ENCODE measurements at regions not wholly inside any gene's neighbourhood (a gene's known extent, or its start where the extent isn't known, plus 50 kb on each side); places are given as distances from the start of the nearest gene placed in this dataset.
"Not testable (repeated sequence)": the region's sequence is repeated elsewhere in the genome, so short reads cannot be mapped to it uniquely, and the experiment has no call there.

- TF ChIP-seq JUND (IDR thresholded peaks at IDR 0.05; ENCODE audit: low read depth), result no peak
- DNase-seq (ENCODE audit: low read depth in 1 of 2, low spot score in 1 of 2), result no peak
- in situ Hi-C loops (cut with HindIII; ENCODE audit: low pct_unique_long_range_greater_than_20kb, low sequenced_read_pairs), result no loop called here
These were observed 169.7 kb upstream of the LRP1B start for GRCh38 chr2:142300517-142300916.

GRCh38 chr2:142299021-142299420, 168.2 kb upstream of the LRP1B start:
- in situ Hi-C loops (cut with HindIII; ENCODE audit: low pct_unique_long_range_greater_than_20kb, low sequenced_read_pairs), result no loop called here
- TF ChIP-seq JUND (IDR thresholded peaks at IDR 0.05; ENCODE audit: low read depth), result no peak
- DNase-seq (ENCODE audit: low read depth in 1 of 2, low spot score in 1 of 2), result no peak

- no peak for DNase-seq (ENCODE audit: low read depth in 1 of 2, low spot score in 1 of 2)
- in situ Hi-C loops (cut with HindIII; ENCODE audit: low pct_unique_long_range_greater_than_20kb, low sequenced_read_pairs), result no loop called here
- TF ChIP-seq JUND (IDR thresholded peaks at IDR 0.05; ENCODE audit: low read depth), result no peak
These were observed 163.4 kb upstream of the LRP1B start for GRCh38 chr2:142294225-142294624.

- no peak for TF ChIP-seq JUND (IDR thresholded peaks at IDR 0.05; ENCODE audit: low read depth)
- DNase-seq (ENCODE audit: low read depth in 1 of 2, low spot score in 1 of 2), result no peak
- in situ Hi-C loops (cut with HindIII; ENCODE audit: low pct_unique_long_range_greater_than_20kb, low sequenced_read_pairs), result no loop called here
These were observed 161.2 kb upstream of the LRP1B start for GRCh38 chr2:142291969-142292368.

- TF ChIP-seq JUND (IDR thresholded peaks at IDR 0.05; ENCODE audit: low read depth), result no peak
- in situ Hi-C loops (cut with HindIII; ENCODE audit: low pct_unique_long_range_greater_than_20kb, low sequenced_read_pairs), result no loop called here
- peak in 1 of 2 experiments; percentile 3 for DNase-seq (ENCODE audit: low read depth in 1 of 2, low spot score in 1 of 2)
These were observed 160.1 kb upstream of the LRP1B start for GRCh38 chr2:142290931-142291330.

- DNase-seq (ENCODE audit: low read depth in 1 of 2, low spot score in 1 of 2), result peak; percentile 4 to 63
- TF ChIP-seq JUND (IDR thresholded peaks at IDR 0.05; ENCODE audit: low read depth), result no peak
- in situ Hi-C loops (cut with HindIII; ENCODE audit: low pct_unique_long_range_greater_than_20kb, low sequenced_read_pairs), result no loop called here
These were observed 155.8 kb upstream of the LRP1B start for GRCh38 chr2:142286618-142287017.

GRCh38 chr2:142285480-142285879, 154.7 kb upstream of the LRP1B start:
- DNase-seq (ENCODE audit: low read depth in 1 of 2, low spot score in 1 of 2), result no peak
- TF ChIP-seq JUND (IDR thresholded peaks at IDR 0.05; ENCODE audit: low read depth), result no peak
- in situ Hi-C loops (cut with HindIII; ENCODE audit: low pct_unique_long_range_greater_than_20kb, low sequenced_read_pairs), result no loop called here

- in situ Hi-C loops (cut with HindIII; ENCODE audit: low pct_unique_long_range_greater_than_20kb, low sequenced_read_pairs); DNase-seq (ENCODE audit: low read depth in 1 of 2, low spot score in 1 of 2): not testable (repeated sequence)
These were observed 153.5 kb upstream of the LRP1B start for GRCh38 chr2:142284336-142284735.

- no peak for TF ChIP-seq JUND (IDR thresholded peaks at IDR 0.05; ENCODE audit: low read depth)
- in situ Hi-C loops (cut with HindIII; ENCODE audit: low pct_unique_long_range_greater_than_20kb, low sequenced_read_pairs), result no loop called here
- DNase-seq (ENCODE audit: low read depth in 1 of 2, low spot score in 1 of 2), result no peak
These were observed 150.0 kb upstream of the LRP1B start for GRCh38 chr2:142280831-142281230.

- TF ChIP-seq JUND (IDR thresholded peaks at IDR 0.05; ENCODE audit: low read depth), result no peak
- in situ Hi-C loops (cut with HindIII; ENCODE audit: low pct_unique_long_range_greater_than_20kb, low sequenced_read_pairs), result no loop called here
- DNase-seq (ENCODE audit: low read depth in 1 of 2, low spot score in 1 of 2), result no peak
These were observed 140.2 kb upstream of the LRP1B start for GRCh38 chr2:142270990-142271389.

- no peak for DNase-seq (ENCODE audit: low read depth in 1 of 2, low spot score in 1 of 2)
- in situ Hi-C loops (cut with HindIII; ENCODE audit: low pct_unique_long_range_greater_than_20kb, low sequenced_read_pairs), result no loop called here
- no peak for TF ChIP-seq JUND (IDR thresholded peaks at IDR 0.05; ENCODE audit: low read depth)
These were observed 139.5 kb upstream of the LRP1B start for GRCh38 chr2:142270291-142270690.

GRCh38 chr2:142259356-142259755, 128.5 kb upstream of the LRP1B start:
- TF ChIP-seq JUND (IDR thresholded peaks at IDR 0.05; ENCODE audit: low read depth), result no peak
- in situ Hi-C loops (cut with HindIII; ENCODE audit: low pct_unique_long_range_greater_than_20kb, low sequenced_read_pairs), result no loop called here
- DNase-seq (ENCODE audit: low read depth in 1 of 2, low spot score in 1 of 2), result no peak

- no peak for DNase-seq (ENCODE audit: low read depth in 1 of 2, low spot score in 1 of 2)
- no peak for TF ChIP-seq JUND (IDR thresholded peaks at IDR 0.05; ENCODE audit: low read depth)
- in situ Hi-C loops (cut with HindIII; ENCODE audit: low pct_unique_long_range_greater_than_20kb, low sequenced_read_pairs), result no loop called here
These were observed 123.2 kb upstream of the LRP1B start for GRCh38 chr2:142254031-142254430.

GRCh38 chr2:142241016-142241415, 110.2 kb upstream of the LRP1B start:
- TF ChIP-seq JUND (IDR thresholded peaks at IDR 0.05; ENCODE audit: low read depth), result no peak
- in situ Hi-C loops (cut with HindIII; ENCODE audit: low pct_unique_long_range_greater_than_20kb, low sequenced_read_pairs), result no loop called here
- DNase-seq (ENCODE audit: low read depth in 1 of 2, low spot score in 1 of 2), result peak in 1 of 2 experiments; percentile 4
